Fibroblast of skin of right biceps (primary cell): ENCODE measurements at regions not wholly inside any gene's neighbourhood (a gene's known extent, or its start where the extent isn't known, plus 50 kb on each side); places are given as distances from the start of the nearest gene placed in this dataset.

ENCODE experiments used
- DNase-seq: peaks from one replicate; pipeline ENCODE4 v3.0.0-alpha.2; 2013

DNA sequence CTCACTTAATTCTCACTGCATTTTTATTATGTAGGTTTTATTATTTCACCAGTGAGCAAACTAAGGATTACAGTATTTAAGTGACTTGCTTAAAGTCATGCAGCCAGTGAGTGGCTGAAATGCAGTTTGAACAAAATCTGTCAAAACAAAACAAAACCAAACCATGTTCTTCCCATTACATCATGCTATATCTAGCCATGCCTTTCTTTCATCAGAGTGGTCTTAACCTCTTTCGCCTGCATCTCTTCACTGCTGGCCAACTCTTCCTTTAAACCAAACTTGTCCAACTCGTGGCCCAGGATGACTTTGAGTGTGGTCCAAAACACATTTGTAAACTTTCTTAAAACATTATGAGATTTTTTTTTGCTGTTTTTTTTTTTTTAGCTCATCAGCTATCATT is 223.2 kb downstream of the PCDH7 start:
- DNase-seq, result no peak

DNA sequence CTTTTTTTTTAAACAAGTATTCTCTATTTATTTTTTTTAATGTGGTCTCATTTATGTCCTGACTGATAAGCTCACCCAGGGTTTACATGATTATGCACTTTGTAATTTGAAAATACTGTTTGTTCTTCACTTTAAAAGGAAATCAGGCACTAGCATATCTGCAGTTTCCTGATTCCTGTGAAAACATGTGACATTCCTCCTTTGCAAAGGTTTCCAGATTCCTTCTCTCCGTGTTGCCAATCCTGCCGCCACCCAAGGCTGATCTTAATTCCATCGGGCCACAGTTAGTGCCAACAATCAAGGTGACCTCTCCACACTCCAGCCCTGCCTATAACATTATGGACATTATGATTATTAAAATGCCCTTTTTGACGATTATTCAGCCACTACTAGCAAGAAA is 225.4 kb downstream of the PCDH7 start:
- DNase-seq, result no peak

DNA sequence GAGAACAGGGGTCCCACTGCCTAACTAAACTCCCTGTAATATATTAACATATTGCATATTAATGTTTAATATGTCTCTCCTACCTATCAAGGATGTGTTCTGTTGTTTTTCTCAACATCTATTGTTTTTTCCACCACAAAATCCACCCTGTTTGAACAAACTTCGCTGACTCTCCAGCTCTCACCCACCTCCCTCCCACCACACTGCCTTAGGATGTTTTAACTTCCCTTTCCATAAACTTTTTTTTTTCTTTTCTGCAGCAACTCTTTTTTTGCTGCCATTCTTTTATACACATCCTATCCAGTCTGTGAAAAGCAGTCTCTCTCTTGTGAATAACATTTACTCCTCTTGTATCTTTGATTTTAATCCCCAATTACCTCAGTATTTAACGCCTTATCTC is 226.1 kb downstream of the PCDH7 start:
- no peak for DNase-seq

DNA sequence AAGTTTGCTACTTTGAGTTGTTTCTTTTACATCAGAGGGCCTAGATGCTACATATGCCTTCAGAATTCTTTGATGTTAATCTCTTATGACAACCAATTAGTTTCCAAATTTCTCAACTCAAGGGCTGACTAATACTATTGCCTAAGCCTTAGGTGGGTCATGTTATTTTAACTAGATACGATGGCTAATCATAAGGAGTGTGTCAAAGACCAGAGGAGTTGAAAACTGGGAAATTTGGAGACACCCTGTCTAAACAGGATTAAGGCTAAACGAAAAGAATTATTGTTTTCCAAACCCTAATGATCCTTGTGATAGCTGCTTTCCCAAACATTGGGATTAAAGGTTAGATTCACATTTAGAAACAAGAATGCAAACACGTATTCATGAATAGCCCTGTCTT is 228.5 kb downstream of the PCDH7 start:
- peak; percentile 5 for DNase-seq

DNA sequence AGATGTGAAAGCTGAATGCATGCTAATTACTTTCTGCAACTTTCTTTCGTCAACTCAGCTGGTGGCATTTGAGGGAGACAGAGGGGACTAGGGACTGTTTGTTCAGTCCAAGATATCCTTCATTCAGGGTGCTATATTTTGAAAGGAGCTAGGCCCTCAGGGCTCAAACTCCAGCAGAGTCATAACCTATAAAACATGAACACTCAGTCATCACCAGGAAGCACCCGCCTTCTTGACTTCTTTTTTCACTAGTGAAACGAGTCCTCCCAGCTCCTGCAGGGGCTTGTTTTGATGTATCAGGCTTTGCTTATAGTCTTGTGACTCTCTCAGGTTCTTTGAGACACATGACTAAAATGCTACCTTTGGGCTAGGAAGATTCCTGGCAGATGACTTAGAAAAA is 230.6 kb downstream of the PCDH7 start:
- no peak for DNase-seq

DNA sequence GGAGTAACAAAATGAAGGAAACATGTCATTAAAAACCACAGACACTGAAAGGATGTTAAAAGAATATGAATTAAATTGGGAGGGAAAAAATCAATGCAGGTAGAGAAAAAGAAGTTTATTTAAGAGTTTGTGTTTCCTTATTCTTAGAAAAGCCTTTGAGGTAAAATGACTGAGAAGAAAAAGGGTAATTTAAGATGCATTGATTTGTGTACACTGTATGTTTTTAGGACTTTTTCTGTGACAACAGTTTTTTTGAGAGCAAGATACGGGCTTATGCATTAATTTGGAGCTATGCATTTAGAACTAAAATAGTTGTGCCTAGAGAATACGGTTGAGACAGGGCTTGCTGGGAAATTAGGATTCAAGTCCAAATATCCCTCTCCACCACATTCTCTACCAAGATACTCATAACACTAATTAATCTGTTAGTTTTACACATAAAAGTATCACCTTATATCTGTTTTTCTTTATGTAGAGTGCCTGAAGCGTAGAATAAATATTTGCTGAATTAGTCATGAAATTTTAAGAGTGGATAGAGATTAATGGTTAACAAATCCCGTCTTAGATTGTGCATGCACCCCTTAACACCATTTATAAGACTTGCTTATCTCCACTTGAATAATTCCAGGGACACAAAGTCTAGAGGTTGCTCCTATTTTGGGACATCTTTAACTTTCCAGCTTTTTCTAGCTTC is 232.5 kb downstream of the PCDH7 start:
- DNase-seq, result no peak

DNA sequence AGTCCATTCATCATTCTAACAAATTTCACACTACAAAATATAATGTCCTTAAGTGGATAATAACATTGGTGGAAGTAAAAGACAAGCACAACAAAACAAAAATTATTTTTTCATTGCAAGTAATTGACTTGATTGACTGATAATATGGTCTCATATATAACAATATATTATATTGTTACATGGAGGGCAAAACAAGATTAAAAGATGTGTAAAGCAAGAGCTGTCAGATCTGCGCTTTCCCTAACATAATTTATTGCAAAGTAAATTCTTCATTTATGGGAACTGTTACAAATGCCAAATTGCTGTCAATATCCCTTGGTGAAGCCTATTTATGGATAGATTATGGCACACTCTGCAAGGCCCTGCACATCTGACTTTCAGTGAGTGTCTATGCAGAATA is 233.6 kb downstream of the PCDH7 start:
- no peak for DNase-seq

DNA sequence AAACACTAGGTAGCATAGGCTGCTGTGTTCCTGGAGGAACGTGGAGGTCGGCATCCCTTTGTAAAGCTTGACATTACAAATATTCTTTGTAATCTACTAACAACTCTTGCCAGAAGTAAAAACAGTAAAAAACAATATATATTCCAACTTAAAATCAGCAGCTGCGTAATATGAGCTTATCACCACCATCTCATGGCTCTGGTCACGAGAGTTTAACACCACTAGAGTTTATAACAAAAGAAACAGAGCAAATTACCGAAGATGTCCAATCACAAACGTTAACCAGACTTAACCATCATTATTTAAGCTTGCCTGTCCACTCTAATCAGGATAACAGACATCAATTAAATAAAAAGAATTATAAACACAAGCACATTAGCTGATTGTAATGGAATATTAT is 236.7 kb downstream of the PCDH7 start:
- DNase-seq, result no peak

DNA sequence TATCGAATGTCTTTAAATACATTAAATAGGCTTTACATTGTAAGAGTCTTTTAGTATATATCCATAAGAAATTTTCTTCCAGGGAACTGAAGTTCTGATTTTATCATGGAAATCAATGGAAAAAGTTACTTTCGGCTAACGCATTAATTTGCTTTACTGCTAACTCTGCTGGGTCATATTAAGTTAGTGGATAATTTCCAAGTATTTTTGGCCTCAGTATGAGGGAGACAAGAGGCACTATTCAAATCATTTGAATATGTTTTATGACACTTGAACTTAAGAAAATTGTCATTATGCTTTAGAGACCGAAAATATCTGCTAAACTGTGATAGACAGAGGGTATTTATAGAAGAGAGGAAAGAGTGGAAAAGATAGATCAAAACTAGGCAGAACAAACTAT is 237.5 kb downstream of the PCDH7 start:
- DNase-seq, result no peak

DNA sequence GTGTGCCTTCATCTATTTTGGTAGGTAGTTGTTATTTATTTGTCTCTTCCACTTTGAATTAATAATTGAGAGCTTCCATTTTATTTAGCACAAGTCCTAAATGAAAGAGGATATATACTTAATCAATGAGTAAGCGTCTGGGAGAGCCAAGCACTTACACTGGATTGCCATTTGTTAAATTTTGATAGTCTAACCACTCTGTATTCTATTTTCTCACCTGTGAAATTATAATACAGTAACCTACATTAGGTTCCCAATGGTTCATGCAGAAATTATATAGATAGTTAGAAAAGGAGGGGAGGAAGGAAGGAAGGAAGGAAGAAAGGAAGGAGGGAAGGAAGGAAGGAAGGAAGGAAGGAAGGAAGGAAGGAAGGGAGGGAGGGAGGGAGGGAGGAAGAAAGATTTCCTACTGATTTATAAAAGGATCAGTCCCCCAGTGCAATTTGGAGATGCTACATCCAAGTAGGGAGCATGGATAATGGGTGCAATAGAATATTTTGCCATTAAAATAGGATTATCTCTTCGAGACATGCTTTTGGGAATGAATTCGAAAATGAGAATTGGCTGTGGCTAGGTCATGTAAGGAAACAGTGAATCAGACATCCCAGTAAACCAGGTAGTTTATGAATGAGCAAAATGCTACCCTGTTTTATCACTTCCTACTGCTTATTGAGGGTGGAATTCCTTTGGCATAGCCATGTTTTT is 239.8 kb downstream of the PCDH7 start:
- DNase-seq, result no peak

DNA sequence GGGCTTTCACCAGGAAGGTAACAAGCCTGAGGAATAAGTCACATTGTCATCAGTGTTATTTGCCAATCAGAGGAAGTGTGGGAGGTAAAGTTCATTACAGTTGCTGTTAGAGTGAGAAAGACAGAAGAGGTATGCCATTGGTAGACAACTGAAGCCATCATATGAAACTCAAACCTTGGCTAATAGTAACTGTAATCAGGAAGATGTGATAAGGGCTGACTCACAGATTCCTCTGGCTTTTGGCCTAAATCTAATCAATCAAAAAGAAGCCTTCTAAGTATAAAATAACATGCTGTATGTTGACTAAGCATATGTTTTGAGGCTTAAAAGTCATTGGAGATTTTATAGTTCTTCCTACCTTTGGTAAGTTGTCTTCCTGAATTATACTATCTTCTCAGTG is 242.8 kb downstream of the PCDH7 start:
- peak; percentile 44 for DNase-seq

DNA sequence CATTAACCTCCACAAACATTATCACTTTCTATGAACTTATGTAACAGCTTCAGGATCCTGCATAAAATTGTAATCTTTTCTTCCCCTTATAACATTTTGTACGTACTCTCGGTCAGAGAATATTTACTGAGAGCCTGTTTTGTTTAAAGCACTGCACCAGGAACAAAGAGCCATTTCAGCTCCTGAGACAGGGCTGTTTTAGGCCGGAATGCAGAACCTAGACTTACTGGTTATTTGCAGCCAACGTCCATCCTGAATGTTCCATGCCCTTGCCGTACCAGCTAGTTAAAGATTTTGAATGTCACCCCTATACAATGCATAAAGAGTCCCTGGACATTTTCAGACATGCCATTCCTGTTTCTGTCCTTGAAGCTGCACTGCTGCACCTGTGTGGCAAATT is 248.8 kb downstream of the PCDH7 start:
- no peak for DNase-seq

DNA sequence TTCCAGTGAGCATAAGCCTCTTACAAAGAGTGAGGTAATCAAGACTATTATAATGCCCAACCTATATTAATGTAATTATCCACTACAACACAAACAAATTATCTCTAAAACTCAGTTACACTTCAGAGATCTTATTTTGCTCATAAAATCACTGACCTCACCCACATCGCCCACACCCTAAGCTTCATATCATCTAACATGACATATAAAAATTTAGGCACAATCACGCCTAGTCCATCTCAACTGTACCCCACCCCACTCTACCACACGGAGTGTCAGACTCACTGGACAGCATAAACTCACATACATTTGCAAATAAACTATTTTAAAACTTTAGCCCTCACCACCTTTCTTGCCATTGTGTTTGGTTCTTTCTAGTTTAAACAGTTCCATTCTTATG is 252.4 kb downstream of the PCDH7 start:
- DNase-seq, result no peak

DNA sequence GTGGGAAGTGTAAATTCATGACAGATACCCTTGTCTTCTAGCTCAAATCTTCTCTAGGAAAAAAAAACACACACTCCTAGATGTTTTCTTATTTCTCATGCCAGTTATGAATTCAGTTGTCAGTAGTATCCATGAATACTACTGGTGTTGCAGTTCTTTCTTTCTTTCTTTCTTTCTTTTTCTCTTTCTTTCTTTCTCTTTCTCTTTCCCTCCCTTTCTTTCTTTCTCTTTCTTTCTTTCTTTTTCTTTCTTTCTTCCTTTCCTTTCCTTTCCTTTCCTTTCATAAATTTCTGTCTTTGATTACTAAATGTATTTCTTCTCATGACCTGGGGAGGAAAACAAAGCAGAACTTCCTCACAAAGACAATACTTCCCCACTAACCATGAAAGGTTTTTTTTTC is 253.8 kb downstream of the PCDH7 start:
- DNase-seq, result no peak

DNA sequence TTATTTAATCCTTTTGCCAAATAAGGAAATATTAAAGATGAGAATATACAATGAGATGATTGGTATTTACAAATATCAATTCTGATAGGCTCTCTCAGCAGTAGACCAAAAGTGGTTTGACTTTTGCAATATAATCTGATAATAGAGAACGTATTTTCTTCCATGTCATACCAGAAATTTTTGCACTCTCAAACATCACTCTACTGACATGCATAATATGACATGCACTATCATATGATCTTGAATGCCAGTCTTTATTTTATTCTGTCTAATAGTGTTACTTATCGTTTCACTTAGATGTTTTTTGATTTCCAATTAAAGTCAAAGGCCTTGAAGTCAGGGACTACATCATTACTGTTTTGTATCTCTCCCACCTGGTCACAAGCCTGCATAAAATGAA is 259.2 kb downstream of the PCDH7 start:
- no peak for DNase-seq

DNA sequence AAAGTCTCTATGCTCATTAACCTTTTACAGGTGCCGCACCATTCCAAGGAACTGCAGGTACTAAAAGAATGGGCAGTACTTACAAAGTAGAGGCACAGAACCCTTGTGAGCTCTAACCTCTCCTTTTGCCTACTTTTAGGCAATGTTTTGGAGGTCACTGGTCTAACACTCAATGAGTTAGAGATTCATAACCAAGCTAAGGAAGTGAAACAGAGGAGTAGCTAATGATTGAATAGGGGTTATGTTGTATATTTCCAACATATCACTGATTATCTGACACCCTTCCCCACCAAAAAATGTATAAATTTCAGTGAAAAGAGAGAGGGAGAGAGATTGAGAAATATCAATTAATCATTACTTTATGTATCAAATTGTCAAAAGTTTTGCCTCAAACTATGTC is 269.3 kb downstream of the PCDH7 start:
- DNase-seq, result no peak

DNA sequence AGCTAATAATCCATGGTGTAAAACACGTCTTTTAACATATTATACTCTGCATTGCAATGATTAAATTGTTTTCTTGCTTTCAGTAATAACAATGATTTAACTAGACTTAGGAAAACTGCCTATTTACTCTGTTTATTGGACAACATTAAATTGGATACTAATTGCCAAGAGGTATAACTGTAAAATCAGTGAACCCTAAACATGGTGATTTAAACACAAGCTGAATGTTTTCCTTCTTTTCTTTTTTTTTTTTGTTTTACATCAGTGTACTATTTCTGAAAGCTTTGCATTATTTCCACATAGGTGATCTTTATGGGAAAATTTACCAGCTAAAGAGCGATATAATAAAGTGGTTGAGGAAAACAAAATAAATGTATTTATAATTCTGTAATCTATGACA is 276.7 kb downstream of the PCDH7 start:
- DNase-seq, result no peak

DNA sequence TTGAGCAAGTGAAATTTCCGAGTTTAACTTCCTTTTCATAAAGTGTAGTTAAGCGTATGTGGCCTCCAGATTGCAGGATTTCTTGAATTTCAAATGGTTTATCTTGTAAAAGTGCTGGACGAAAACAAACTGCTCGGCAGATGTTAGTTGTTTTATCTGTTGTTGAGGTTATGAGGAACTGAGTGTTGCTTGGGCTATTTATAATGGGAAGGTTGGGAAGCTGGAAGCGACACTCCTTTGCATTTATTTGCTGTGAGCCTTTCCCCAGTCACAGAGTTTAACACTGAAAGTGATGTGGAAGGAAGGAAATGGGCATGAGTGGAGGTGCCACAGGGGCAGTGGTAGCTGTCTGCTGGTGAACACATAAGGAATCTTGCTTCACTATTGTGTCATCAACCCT is 284.9 kb downstream of the PCDH7 start:
- DNase-seq, result no peak

DNA sequence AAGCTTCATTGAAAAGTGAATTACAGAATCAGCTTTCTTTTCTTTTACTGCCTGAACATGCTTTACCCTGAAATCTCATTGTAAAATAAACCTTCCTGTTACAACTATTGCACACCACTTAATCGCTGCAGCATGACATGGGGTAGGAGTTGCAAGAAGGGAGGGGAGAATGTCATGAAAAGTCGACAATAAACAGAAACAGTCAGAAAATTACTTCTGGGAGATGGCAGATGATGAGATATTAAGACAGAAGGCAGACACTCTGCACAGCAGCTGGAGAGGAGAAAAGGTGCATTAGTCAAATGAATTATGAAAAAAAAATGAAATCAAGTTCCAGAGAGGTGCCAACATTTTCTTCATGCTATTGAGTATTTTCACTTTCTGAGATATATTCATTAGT is 287.7 kb downstream of the PCDH7 start:
- no peak for DNase-seq

DNA sequence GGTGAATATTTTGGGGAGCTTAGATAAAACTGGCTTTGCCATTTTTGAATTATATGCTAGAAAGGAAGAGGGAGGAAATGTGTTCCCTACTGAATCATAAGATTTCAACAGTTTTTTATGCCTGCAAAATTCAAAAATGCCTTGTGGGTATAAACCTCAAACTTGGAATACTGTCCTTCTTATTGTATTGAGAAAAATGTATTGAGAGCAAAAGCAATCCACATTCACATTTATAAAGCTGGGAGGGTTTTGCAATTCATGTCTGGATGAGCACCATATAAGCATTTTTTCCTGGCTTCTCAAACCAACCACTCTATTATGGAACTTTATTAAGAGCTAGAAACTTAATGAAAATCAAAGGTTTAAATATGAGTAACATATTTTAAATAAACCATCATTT is 289.8 kb downstream of the PCDH7 start:
- DNase-seq, result peak; percentile 7

DNA sequence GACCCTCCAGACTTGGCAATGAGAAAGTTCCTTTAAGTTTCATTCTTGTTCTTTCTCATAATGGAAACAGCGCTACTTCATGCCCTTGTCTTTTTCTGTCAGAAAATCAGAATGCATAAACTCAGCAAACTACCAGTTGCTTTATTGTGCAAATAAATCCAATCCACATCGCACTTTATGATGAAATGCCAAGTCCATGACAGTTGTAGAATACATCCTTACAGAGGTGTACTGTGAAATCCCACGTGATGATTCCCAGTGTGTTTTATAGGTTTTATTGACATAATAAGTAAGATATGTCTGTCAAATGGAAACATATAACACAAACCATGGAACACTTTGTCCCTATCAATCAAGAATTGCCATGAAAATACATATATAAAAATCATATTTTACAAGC is 295.0 kb downstream of the PCDH7 start:
- DNase-seq, result no peak

DNA sequence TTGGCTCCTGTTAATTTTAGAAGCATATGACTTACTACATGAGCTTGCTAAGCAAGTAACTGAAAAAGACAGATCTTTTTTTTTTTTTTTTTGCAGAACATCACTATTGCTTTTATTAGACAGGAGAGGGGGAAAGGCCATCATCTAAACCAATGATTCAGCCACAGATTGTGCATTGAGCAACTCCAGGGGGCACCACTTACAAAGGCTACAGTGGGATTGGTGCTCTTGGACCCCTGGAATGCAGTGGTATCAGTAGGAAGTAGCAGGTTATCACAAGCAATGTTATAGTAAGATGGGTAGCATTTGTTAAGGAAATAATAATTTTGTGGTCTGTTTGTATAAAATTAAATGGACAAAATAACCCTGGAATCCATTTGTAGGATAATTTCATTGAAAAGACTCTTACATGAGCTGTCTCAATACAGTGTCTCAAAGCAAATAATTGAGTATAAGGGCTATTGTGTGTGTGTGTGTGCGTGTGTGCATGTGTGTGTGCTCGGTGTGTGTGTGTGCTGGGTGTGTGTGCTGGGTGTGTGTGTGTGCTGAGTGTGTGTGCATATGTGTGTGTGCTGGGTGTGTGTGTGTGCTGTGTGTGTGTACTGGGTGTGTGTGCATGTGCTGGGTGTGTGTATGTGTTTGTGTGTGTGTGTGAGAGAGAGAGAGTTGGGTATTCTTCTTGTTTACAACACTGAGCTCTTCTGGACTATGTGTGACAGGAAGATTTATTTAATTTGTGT is 296.3 kb downstream of the PCDH7 start:
- no peak for DNase-seq

DNA sequence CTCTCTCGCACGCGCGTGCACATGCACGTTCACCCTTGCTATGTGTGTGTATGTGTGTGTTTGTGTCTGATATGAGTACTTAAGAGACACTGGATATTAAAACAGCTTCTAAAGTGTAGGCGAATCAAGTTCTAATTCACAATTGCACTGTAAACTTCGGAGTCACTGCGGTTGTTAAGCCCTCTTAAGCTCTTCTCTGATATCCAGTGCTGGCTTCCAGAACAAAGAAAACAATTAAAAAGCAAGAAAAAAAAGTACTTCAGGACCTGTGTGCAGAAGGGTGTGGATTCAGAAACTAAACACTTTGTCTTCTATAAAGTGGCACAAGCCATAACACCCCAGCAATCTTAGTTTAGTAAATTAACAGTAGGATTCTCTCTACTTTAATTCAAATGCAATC is 300.2 kb downstream of the PCDH7 start:
- DNase-seq, result no peak

DNA sequence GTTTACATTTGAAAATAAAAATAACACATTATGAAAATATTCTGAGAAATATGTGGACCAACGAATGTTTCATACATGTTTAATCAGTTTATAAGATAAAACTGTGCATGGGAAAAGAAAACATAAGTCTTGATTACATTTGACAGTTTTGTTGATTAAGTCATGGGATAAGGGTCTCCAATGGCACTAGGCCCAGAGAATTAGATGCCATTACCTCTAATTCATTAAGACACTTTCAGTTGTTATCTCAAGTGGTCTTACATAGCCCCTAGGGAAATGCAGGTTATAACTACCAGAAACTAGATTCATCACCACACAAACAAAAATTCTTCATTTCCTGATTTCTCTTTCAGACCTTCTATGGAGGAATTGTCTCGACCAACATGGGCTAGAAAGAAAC is 300.8 kb downstream of the PCDH7 start:
- no peak for DNase-seq
